Activated naive CD8-positive, alpha-beta T cell treated with anti-CD3 and anti-CD28 coated beads, Interleukin-2, amount 10 ng/mL, durations not matched to agents 7 days and 5 days (primary cell): ENCODE measurements at regions not wholly inside any gene's neighbourhood (a gene's known extent, or its start where the extent isn't known, plus 50 kb on each side); places are given as distances from the start of the nearest gene placed in this dataset.

ENCODE experiments used
- ATAC-seq: fragments of 150-1000 bp; cut with Tn5 transposase; one replicate; pipeline ENCODE4 v1.10.0; 2021; ENCODE audit warnings: low read depth, moderate library complexity
- POLR2A ChIA-PET: fragments of 350-600 bp; sonication (Branson Sonifier 250); formaldehyde crosslinking; loops from one replicate; lab custom pipeline; 2021; ENCODE audit warnings: antibody characterized with exemption; lab: Charles Lee
- DNase-seq: peaks from one replicate; pipeline ENCODE4 v3.0.0; 2021
- H3K27ac Mint-ChIP-seq: one replicate; pipeline ENCODE4 v1.8.0; 2022; ENCODE audit warnings: mild to moderate bottlenecking, mixed read lengths
- H3K27me3 Mint-ChIP-seq: one replicate; pipeline ENCODE4 v1.8.0; 2022; ENCODE audit warnings: mild to moderate bottlenecking, moderate library complexity, mixed read lengths
- H3K36me3 Mint-ChIP-seq: one replicate; pipeline ENCODE4 v1.8.0; 2021; ENCODE audit warnings: mild to moderate bottlenecking, mixed read lengths
- H3K4me1 Mint-ChIP-seq: one replicate; pipeline ENCODE4 v1.8.0; 2021; ENCODE audit warnings: mixed read lengths
- H3K4me3 Mint-ChIP-seq: one replicate; pipeline ENCODE4 v1.8.0; 2022; ENCODE audit warnings: mild to moderate bottlenecking, moderate library complexity, mixed read lengths
- H3K9me3 Mint-ChIP-seq: one replicate; pipeline ENCODE4 v1.8.0; 2021; ENCODE audit warnings: mixed read lengths

DNA sequence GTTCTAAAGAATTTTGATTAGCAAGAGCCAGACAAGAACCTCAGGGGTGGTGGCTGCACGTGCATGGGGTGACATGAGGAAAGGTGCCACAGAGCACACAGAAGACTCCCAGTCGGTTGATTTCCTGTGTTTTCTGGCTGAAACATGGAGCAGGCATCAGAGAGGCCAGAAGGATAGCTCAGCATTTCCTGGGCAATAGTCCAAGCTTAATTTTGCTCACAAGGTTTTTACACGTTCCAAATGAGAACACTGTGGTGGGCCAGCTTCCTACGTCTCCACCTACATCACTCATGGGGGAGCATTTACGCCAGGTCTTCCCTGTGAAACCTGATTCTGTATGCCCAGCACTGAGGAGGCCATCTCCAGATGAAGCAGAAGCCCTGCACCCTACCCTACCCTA lies 212.5 kb upstream of the CLNK start:
- H3K9me3 Mint-ChIP-seq, result no peaks in the 10 kb centered on the region
- H3K27me3 Mint-ChIP-seq, result peaks cover 2% of the 10 kb centered on the region
- no peak overlapping the region for H3K27ac Mint-ChIP-seq
- H3K36me3 Mint-ChIP-seq, result no peaks in the 10 kb centered on the region
- H3K4me1 Mint-ChIP-seq, result no peaks in the 10 kb centered on the region
- ATAC-seq, result no peak
- POLR2A ChIA-PET, result no interaction called here
- DNase-seq, result no peak
- H3K4me3 Mint-ChIP-seq, result no peak overlapping the region

DNA sequence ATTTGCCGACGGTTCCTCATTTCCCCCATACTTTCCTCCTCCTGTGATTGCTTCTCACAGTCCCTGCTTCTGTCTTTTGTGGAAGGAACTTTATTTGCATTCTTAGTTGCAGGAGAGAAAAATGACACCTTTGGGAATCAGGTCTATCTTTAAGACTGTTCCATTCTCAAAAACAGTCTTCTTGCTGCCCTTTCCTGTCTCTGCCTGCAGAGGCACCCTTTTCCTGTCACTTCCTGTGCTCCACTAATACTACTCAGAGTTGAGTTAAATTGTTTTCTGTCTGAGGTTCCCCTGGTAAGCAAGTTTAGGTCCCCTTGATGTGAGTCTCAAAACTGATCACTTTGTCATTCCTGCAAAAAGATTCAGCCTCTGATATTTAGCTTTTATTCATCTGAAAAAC lies 208.8 kb upstream of the CLNK start:
- Mint-ChIP-seq H3K36me3 (no peaks in the 10 kb centered on the region), H3K9me3 (no peaks in the 10 kb centered on the region), H3K4me3 (no peak overlapping the region), H3K4me1 (no peaks in the 10 kb centered on the region), H3K27ac (no peak overlapping the region), H3K27me3 (peaks cover 2% of the 10 kb centered on the region)
- no peak for DNase-seq
- ATAC-seq, result no peak
- POLR2A ChIA-PET, result no interaction called here

DNA sequence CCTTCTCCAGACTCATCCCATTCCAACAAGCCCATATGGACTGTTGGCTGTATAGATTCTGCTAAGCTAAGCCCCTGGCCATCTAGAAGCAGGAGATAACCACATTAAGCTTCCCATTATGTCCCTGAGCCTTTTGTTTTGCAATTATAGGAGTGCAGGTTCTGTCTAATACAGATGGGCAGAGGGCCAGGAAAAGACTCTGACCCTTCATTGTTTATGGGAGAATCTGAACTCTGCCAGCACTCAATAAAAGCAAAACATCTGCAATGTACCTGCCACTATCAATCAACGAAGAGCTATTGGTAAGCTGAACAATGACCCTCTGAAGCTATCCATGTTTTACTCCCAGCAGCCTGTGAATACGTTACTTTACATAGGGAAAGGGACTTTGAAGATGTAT lies 207.3 kb upstream of the CLNK start:
- no peak for DNase-seq
- Mint-ChIP-seq H3K9me3 (no peaks in the 10 kb centered on the region), H3K27ac (no peak overlapping the region), H3K4me3 (no peak overlapping the region), H3K4me1 (no peaks in the 10 kb centered on the region), H3K36me3 (no peaks in the 10 kb centered on the region), H3K27me3 (peaks cover 2% of the 10 kb centered on the region)
- ATAC-seq, result no peak
- POLR2A ChIA-PET, result no interaction called here

DNA sequence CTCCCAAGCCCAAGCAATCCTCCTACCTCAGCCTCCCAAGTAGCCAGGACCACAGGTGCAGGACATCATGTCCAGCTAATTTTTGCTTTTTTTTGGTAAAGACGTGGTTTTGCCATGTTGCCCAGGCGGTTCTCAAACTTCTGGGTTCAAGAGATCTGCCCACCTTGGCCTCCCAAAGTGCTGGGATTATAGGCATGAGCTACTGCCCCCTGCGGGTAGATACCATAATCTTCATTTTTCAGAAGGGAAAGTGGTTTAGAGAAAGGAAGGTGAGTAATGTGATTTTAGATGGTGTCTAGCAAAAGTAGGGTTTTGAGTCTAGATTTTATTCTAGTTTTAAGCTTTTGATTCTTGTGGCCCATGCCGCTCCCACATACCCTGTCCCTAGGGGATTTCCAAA lies 205.3 kb upstream of the CLNK start:
- ATAC-seq (no peak), DNase-seq (no peak)
- Mint-ChIP-seq H3K9me3 (no peaks in the 10 kb centered on the region), H3K4me3 (no peak overlapping the region), H3K27me3 (peaks cover 2% of the 10 kb centered on the region), H3K36me3 (no peaks in the 10 kb centered on the region), H3K27ac (no peak overlapping the region), H3K4me1 (no peaks in the 10 kb centered on the region)
- POLR2A ChIA-PET, result no interaction called here

DNA sequence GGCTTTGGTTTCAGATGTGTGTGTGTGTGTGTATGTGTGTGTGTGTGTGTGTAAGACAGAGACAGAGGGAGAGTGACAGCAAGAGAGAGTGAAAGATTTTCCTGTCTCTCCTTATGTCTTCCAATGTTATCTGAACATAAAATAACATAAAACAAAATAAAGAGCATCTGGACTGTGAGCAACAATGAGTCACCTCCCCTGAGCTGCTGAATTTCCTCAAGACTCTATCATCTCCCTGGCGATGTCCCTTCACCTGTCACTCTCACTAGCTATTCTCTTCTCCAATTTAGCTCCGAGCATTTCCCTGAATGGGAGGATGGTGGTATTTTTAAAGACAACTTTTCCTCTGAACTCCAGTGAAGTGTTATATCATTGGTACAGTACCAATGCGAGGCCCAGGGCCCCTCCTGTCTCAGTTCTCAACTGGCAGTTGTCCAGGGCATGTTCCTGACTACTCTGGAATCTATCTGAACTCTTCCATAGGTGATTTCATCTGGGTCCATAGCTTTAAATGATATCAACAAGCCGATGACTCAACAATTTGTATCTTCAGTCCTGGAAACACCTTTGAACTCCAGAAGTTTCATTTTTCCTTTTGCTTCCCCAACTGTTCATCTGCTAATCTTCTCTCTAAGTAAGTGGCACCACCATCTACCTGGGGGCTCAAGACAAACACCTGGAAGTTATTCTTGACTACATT lies 195.0 kb upstream of the CLNK start:
- Mint-ChIP-seq H3K27me3 (no peaks in the 10 kb centered on the region), H3K27ac (no peak overlapping the region), H3K36me3 (no peaks in the 10 kb centered on the region), H3K9me3 (no peaks in the 10 kb centered on the region), H3K4me3 (no peak overlapping the region), H3K4me1 (no peaks in the 10 kb centered on the region)
- POLR2A ChIA-PET, result no interaction called here
- ATAC-seq, result no peak
- no peak for DNase-seq

DNA sequence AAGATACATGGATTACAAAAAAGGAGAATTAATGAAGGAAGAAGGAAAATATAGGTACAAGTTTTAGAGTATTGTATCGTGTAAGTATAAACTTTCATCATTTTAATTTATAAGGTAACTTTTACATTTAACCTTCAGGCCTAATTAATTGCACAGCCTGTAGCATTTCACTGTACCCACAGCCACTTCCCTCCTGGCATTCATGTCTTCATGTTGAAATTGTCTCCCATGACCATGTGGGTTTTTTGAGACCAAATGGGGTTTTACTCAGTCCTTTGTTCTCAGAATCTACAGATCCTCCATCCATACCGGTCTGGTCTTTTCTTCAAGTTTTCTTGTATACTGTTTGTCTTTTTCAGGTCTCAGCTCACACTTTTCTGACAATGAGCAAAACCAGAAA lies 194.3 kb upstream of the CLNK start:
- Mint-ChIP-seq H3K4me1 (no peaks in the 10 kb centered on the region), H3K36me3 (no peaks in the 10 kb centered on the region), H3K9me3 (no peaks in the 10 kb centered on the region), H3K27ac (no peak overlapping the region), H3K27me3 (no peaks in the 10 kb centered on the region), H3K4me3 (no peak overlapping the region)
- DNase-seq (no peak), ATAC-seq (no peak)
- POLR2A ChIA-PET, result no interaction called here

DNA sequence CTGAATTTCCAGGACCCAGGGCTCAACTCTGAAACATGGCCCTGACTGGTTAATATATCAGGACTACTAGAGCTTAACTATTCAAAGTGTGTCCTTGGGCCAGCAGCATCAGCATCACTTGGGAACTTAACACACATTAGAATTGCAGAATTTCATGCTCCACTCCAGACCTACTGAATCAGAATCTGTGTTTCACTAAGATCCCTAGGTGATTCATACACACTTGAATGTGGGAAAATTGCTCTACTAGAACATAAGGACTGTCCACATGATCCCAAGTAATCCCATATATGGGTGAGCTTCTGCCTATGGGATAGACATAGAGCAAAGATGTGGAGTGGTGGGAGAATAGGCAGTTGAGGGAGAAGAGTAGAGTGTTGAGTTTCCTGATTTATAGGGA lies 192.5 kb upstream of the CLNK start:
- ATAC-seq (no peak), DNase-seq (no peak)
- no peaks in the 10 kb centered on the region for H3K27me3 Mint-ChIP-seq
- H3K27ac Mint-ChIP-seq, result no peak overlapping the region
- H3K4me1 Mint-ChIP-seq, result no peaks in the 10 kb centered on the region
- POLR2A ChIA-PET, result no interaction called here
- H3K4me3 Mint-ChIP-seq, result no peak overlapping the region
- H3K36me3 Mint-ChIP-seq, result no peaks in the 10 kb centered on the region
- H3K9me3 Mint-ChIP-seq, result no peaks in the 10 kb centered on the region

DNA sequence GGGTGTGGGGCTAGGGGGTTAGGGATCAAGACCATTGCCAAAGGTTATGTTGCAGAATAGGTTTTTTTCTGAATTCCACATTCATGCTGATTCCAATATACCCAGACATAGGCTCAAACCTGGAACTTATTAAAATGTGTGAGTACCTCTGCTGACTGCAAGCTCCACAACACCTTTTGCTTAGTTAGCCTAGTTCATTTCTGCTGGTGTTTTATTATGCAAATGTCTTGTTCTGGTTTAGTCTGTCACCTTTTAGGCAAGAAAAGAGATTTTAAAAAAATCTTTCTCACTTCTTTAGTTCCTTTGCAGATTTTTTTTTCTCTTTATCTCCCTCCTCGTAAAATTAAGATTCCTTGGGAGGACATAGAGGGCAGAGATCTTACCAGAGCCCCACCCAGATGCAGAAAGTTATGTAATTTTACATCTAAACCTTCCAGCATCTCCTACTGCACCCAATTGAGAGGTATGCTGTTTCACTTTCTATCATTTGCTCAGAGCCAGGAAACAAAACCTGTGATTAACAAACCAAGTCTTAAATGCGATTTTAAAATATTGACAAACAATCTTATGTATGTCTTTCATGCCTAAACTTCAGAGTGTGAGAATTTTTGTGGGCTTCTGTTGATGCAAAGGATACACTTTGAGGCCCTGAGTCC lies 190.7 kb upstream of the CLNK start:
- H3K9me3 Mint-ChIP-seq, result no peaks in the 10 kb centered on the region
- no peak overlapping the region for H3K4me3 Mint-ChIP-seq
- ATAC-seq (no peak), DNase-seq (no peak)
- POLR2A ChIA-PET, result no interaction called here
- no peak overlapping the region for H3K27ac Mint-ChIP-seq
- H3K4me1 Mint-ChIP-seq, result no peaks in the 10 kb centered on the region
- no peaks in the 10 kb centered on the region for H3K27me3 Mint-ChIP-seq
- H3K36me3 Mint-ChIP-seq, result no peaks in the 10 kb centered on the region

DNA sequence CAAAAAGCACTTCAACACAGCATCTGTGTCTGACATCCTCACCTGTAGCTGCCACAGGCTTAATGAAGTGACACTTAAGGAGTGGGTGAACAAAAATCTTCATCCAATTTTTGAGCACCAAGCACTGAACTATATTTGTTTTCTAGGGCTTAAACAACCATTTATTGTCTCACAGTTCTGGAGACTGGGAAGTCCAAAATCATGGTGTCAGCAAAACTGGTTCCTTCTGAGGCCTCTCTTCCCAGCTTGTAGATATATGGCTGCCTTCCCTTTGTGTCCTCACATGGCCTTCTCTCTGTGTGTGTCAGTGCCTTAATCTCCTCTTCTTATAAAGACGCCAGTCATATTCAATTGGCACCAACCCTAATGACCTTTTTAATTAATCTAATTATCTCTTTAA lies 189.2 kb upstream of the CLNK start:
- Mint-ChIP-seq H3K4me3 (no peak overlapping the region), H3K4me1 (no peaks in the 10 kb centered on the region), H3K27me3 (no peaks in the 10 kb centered on the region), H3K9me3 (no peaks in the 10 kb centered on the region), H3K36me3 (no peaks in the 10 kb centered on the region), H3K27ac (no peak overlapping the region)
- ATAC-seq (no peak), DNase-seq (no peak)
- POLR2A ChIA-PET, result no interaction called here

DNA sequence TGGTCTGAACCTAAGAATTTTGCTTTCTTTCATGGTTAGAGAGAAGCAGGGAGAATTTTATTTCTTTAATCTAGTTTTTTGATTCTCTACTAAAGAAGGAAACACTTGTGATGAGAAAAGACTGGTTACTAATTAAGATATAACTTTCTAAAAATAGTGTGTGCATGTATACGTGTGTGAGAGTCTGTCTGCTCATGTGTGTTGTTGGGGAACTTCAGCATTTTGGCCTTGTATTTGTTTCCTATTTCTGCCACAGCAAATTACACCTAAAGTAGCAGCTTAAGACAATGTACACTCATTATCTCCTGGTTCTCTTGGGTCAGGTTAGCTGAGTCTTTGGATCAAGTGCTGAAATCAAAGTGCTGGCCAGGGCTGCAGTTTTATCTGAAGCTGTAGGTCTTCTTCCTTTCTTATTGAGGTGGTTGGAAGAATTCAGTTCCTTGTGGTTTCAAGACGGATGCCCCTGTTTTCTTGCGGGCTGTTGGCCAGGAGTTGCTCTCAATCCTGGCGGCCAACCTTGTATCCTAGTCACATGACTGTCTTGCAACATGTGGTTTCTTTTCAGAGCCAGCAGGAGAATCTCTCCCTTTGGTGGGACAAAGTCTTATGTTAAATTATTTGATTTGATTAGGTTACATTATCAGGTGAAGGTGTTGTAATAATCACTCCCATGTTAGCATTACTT lies 188.4 kb upstream of the CLNK start:
- H3K9me3 Mint-ChIP-seq, result no peaks in the 10 kb centered on the region
- no peaks in the 10 kb centered on the region for H3K27me3 Mint-ChIP-seq
- H3K27ac Mint-ChIP-seq, result no peak overlapping the region
- no peak for ATAC-seq
- POLR2A ChIA-PET, result interaction anchor here (0.6 kb wide), 1 partner anchor 82 kb away, joined by 3 read pairs; no protein-coding TSS in a partner anchor
- no peak overlapping the region for H3K4me3 Mint-ChIP-seq
- no peaks in the 10 kb centered on the region for H3K36me3 Mint-ChIP-seq
- no peaks in the 10 kb centered on the region for H3K4me1 Mint-ChIP-seq
- DNase-seq, result no peak

DNA sequence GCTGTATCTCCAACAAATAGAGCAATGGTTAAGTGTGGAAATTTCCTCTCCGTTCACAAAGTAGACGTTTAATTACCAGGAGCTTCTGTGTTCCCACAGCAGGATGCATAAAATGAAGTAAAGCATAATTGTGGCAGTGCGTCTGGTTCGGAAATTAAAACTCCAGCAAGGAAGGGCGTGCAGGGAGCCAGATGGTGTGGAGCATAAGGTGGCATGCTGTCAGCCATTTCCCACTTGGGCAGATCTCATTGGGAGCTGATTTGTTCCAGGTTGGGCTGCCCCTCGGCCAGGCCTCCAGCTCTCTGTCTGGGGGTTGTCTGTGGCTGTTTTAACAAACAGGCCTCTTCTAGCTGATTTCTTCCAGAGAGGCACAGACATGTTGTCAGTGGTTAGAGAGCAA lies 182.1 kb upstream of the CLNK start:
- ATAC-seq, result no peak
- no peak overlapping the region for H3K27ac Mint-ChIP-seq
- no peaks in the 10 kb centered on the region for H3K4me1 Mint-ChIP-seq
- H3K36me3 Mint-ChIP-seq, result no peaks in the 10 kb centered on the region
- no peak for DNase-seq
- POLR2A ChIA-PET, result no interaction called here
- no peaks in the 10 kb centered on the region for H3K27me3 Mint-ChIP-seq
- H3K4me3 Mint-ChIP-seq, result no peak overlapping the region
- H3K9me3 Mint-ChIP-seq, result no peaks in the 10 kb centered on the region

DNA sequence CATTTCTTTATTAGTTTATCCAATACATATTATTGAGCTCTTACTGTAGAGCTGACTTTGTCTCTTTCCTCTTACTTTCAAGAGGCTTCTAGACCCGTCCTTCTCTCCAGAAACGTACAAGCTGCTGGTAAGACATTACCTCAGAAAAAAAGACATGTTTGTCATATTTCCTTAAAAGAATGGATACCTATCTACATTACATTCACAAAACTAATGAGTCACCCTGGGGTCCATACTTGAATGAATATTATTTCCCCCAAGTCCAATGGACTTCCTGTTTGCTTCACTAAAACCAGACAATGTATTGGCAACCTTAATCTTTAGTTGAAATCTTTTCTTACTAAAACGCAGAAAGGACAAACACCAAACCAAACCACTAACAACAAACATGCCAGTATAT lies 176.5 kb upstream of the CLNK start:
- peaks cover 8% of the 10 kb centered on the region for H3K9me3 Mint-ChIP-seq
- no peaks in the 10 kb centered on the region for H3K36me3 Mint-ChIP-seq
- no peak overlapping the region for H3K4me3 Mint-ChIP-seq
- H3K27me3 Mint-ChIP-seq, result no peaks in the 10 kb centered on the region
- ATAC-seq (no peak), DNase-seq (no peak)
- H3K4me1 Mint-ChIP-seq, result no peaks in the 10 kb centered on the region
- POLR2A ChIA-PET, result no interaction called here
- H3K27ac Mint-ChIP-seq, result no peak overlapping the region

DNA sequence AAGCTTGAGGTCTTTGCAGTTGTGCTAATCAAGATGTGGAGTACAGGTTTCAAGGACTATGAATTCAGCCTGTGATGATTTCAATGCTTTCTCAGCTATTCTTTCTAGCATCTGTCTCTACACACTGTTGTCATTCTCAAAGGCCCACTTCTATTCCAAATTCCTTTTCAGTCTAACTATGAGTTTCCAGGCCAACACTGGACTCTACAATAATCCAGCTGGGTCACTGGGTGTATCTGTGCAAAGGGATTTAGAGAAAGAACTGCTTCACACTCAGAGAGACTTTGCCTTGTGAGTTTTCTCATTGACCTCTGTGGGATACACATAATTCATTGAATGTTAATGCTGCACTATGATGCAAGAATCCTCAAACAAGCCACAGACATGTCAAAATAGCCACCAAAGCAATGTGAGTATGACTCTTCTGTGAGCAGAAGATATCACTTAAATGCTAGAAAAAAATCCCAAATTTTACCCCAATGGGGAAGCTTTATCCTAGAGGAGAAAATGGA lies 171.8 kb upstream of the CLNK start:
- H3K4me1 Mint-ChIP-seq, result peaks cover 4% of the 10 kb centered on the region
- no peak overlapping the region for H3K4me3 Mint-ChIP-seq
- no peak for ATAC-seq
- H3K36me3 Mint-ChIP-seq, result no peaks in the 10 kb centered on the region
- peaks cover 5% of the 10 kb centered on the region for H3K27me3 Mint-ChIP-seq
- POLR2A ChIA-PET, result no interaction called here
- H3K27ac Mint-ChIP-seq, result no peak overlapping the region
- H3K9me3 Mint-ChIP-seq, result peaks cover 8% of the 10 kb centered on the region
- no peak for DNase-seq

DNA sequence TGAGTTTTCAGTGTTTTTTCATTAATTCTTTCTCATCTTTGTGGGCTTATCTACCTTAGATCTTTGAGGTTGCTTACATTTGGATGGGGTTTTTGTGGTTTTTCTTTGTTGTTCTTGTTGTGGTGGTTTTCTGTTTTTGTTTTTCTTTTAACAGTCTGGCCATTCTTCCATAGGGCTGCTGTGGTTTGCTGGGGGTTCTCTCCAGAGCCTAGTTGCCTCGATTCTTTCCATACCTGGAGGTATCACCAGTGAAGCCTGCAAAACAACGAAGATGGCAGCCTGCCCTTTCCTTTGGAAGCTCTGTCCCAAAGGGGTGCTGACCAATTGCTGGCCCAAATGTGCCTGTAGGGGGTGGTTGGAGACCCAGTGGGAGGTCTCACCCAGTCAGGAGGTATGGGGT lies 168.6 kb upstream of the CLNK start:
- DNase-seq, result no peak
- no peak for ATAC-seq
- peaks cover 3% of the 10 kb centered on the region for H3K9me3 Mint-ChIP-seq
- peaks cover 7% of the 10 kb centered on the region for H3K27me3 Mint-ChIP-seq
- no peak overlapping the region for H3K4me3 Mint-ChIP-seq
- POLR2A ChIA-PET, result no interaction called here
- H3K27ac Mint-ChIP-seq, result no peak overlapping the region
- H3K36me3 Mint-ChIP-seq, result no peaks in the 10 kb centered on the region
- peaks cover 4% of the 10 kb centered on the region for H3K4me1 Mint-ChIP-seq
